ENCODE measurements at regions not wholly inside any gene's neighbourhood (a gene's known extent, or its start where the extent isn't known, plus 50 kb on each side); places are given as distances from the start of the nearest gene placed in this dataset.

DNA sequence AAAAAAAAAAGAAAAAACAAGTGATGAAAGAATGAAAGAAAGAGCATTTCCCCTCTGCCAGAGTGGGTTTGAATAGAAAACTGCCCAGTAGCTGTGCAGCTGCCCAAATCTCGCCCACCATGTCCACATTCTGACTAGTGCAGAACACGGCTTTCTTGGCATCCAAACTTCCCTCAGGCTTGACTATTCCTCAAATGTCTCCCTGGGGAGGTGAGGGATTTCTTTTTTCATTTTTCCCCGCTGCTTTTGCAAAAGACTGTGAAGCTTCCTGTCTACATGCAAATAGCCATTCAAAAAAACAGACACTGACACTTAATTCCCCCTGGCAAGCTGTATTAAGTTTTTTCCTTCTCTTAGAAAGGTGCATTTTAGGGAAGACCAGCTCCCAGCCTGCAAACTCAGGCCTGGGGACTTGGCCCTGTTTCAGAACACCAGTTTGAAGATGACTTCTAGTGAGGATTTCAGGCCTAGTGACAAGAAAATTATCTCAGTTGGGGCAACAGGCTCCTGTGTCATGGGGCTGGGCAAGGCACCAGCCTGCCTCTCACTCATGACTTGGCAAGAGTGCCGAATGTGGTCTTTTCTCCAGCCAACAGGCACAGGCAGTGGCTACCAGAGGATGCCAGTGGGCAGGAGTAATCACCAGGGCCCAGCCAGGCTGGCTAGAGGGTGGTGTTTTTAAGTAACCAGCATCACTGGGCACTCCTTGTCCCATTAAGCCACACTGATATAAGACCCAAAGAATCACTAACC lies 178.1 kb upstream of the NFIA start:
- DNase-seq (ENCODE audit: low spot score) = no peak
- CTCF ChIA-PET = interaction anchor here (0.6 to 0.7 kb wide), 2 partner anchors 31 to 54 kb away, joined by 5 read pairs; no protein-coding TSS in a partner anchor
- TF ChIP-seq, protein P1, sequence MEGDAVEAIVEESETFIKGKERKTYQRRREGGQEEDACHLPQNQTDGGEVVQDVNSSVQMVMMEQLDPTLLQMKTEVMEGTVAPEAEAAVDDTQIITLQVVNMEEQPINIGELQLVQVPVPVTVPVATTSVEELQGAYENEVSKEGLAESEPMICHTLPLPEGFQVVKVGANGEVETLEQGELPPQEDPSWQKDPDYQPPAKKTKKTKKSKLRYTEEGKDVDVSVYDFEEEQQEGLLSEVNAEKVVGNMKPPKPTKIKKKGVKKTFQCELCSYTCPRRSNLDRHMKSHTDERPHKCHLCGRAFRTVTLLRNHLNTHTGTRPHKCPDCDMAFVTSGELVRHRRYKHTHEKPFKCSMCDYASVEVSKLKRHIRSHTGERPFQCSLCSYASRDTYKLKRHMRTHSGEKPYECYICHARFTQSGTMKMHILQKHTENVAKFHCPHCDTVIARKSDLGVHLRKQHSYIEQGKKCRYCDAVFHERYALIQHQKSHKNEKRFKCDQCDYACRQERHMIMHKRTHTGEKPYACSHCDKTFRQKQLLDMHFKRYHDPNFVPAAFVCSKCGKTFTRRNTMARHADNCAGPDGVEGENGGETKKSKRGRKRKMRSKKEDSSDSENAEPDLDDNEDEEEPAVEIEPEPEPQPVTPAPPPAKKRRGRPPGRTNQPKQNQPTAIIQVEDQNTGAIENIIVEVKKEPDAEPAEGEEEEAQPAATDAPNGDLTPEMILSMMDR (conservative IDR thresholded peaks at IDR 0.05; ENCODE audit: low read depth) = no peak
- POLR2A ChIA-PET (ENCODE audit: low non-redundant PET) = interaction anchor here (0.7 kb wide), 1 partner anchor 671 kb away, joined by 4 read pairs; no protein-coding TSS in a partner anchor
- no peak overlapping the region for H3K27ac ChIP-seq

- ChIA-PET POLR2A (ENCODE audit: low non-redundant PET) (no interaction called here), CTCF (no interaction called here)
- H3K27ac ChIP-seq = no peak overlapping the region
- TF ChIP-seq, protein P1 (conservative IDR thresholded peaks at IDR 0.05; ENCODE audit: low read depth) = no peak
- DNase-seq (ENCODE audit: low spot score) = no peak
These were observed 178.8 kb upstream of the NFIA start for GRCh38 chr1:60903591-60903990.

GRCh38 chr1:60899464-60899863 lies 182.9 kb upstream of the NFIA start:
- CTCF ChIA-PET = interaction anchor here (0.6 kb wide), 1 partner anchor 11 kb away, joined by 3 read pairs; no protein-coding TSS in a partner anchor
- no peak overlapping the region for H3K27ac ChIP-seq
- POLR2A ChIA-PET (ENCODE audit: low non-redundant PET) = no interaction called here
- no peak for DNase-seq (ENCODE audit: low spot score)
- TF ChIP-seq, protein P1 (conservative IDR thresholded peaks at IDR 0.05; ENCODE audit: low read depth) = no peak

DNA sequence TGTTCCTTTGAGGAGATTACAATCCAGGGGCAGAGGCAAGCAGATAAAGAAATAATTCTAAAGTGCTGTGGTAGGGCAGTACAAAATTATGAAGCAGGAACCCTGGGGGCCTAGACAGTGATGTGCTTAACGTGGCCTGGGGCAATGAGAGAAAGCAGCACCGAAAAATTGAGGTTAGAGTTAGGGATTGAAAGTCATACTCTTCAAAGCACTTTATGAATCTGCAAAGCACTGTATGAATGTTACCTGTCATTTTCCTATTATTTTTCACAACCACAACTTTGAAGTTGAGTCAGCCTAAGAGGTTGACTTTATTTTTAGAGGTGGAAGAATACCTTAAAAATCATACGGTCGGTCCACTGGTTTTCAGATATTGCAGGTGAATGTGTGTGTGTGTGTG lies 183.4 kb upstream of the NFIA start:
- TF ChIP-seq, protein P1 (conservative IDR thresholded peaks at IDR 0.05; ENCODE audit: low read depth) = no peak
- no peak for DNase-seq (ENCODE audit: low spot score)
- H3K27ac ChIP-seq = no peak overlapping the region
- CTCF ChIA-PET = interaction anchor here (0.6 kb wide), 1 partner anchor 11 kb away, joined by 3 read pairs; no protein-coding TSS in a partner anchor
- POLR2A ChIA-PET (ENCODE audit: low non-redundant PET) = no interaction called here

DNA sequence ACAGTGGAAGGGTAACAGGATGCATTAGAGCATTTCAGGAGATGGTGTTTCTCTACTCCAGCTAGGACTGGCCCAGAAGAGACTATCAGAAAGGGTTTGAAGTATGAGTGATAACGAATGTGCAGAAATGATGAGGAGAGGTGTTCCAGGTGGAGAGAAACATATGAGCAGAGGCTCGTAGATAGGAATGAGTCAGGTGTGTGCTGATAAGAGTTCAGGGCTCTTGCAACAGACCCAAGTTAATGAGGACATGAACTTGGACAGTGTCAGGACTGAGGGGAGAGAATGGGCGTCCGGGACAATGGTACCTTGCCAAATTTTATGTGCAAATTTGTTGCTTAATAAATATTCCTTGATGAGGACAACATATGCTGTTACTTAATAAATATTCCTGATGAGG lies 183.9 kb upstream of the NFIA start:
- ChIA-PET CTCF (interaction anchor here (0.6 kb wide), 1 partner anchor 739 kb away, joined by 3 read pairs; no protein-coding TSS in a partner anchor), POLR2A (ENCODE audit: low non-redundant PET) (no interaction called here)
- TF ChIP-seq, protein P1 (conservative IDR thresholded peaks at IDR 0.05; ENCODE audit: low read depth) = no peak
- H3K27ac ChIP-seq = no peak overlapping the region
- no peak for DNase-seq (ENCODE audit: low spot score)

DNA sequence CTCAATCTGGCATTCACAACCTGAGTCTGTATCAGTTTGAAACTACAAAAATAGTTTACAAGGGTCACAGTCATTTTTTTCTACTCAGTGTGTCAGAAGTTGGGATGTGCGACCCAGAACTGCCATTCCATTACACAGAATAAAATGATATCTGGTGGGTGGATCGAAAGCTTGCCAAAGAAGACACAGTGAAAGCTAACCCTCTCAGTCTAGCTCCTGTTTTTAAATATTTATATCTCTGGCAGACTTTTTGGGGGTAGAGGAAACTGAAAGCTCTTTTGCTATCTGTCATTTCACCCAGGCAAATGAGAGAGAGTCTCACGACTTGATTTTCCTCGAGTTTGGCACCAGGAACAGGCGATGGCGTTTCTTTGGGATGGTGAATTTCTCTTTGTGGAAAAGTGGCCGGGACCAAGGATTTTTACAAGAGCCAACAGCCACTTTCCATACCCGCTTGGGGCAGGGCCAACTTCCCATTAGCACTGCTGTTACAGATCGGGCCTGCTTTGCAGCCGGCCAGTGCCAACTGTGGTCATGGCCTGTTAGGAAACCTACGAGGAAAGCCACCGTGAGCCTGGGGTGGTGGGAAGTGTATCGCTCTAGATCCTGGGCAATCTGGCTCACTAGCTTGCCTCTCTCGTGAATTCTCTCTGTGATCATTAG lies 185.5 kb upstream of the NFIA start:
- CTCF ChIA-PET = no interaction called here
- DNase-seq (ENCODE audit: low spot score) = no peak
- POLR2A ChIA-PET (ENCODE audit: low non-redundant PET) = no interaction called here
- no peak overlapping the region for H3K27ac ChIP-seq
- TF ChIP-seq, protein P1 (conservative IDR thresholded peaks at IDR 0.05; ENCODE audit: low read depth) = no peak
